Left ventricle myocardium inferior (tissue), 1 donor: ENCODE measurements at regions not wholly inside any gene's neighbourhood (a gene's known extent, or its start where the extent isn't known, plus 50 kb on each side); places are given as distances from the start of the nearest gene placed in this dataset.

Experiments
- DNase-seq: peaks from one replicate; pipeline ENCODE4 v3.0.0-alpha.2; 2020
- H3K27ac ChIP-seq: fragments of 200-600 bp; replicated peaks from 2 replicates; pipeline ENCODE4 v1.8.0; 2021
- H3K27me3 ChIP-seq: fragments of 200-600 bp; 2 replicates; pipeline ENCODE4 v1.8.0; 2021; ENCODE audit warnings: low read depth
- H3K36me3 ChIP-seq: fragments of 200-600 bp; 2 replicates; pipeline ENCODE4 v1.8.0; 2021
- H3K4me1 ChIP-seq: fragments of 200-600 bp; 2 replicates; pipeline ENCODE4 v1.8.0; 2021
- H3K4me3 ChIP-seq: fragments of 200-600 bp; 2 replicates; pipeline ENCODE4 v1.8.0; 2021; ENCODE audit warnings: mild to moderate bottlenecking, moderate library complexity
- H3K9me3 ChIP-seq: fragments of 200-600 bp; replicated peaks from 2 replicates; pipeline ENCODE4 v1.8.0; 2021
- intact Hi-C: fragments of 100-400 bp; cut with micrococcal nuclease; formaldehyde crosslinking; loops from one replicate; pipeline ENCODE4 v1.11.0; 2022
- TF ChIP-seq, protein P1 (sequence below): fragments of 200-600 bp; IDR thresholded peaks from 2 replicates; pipeline ENCODE4 v1.8.0; 2021; ENCODE audit warnings: antibody characterized with exemption, mild to moderate bottlenecking, borderline replicate concordance
- donor health status: DM: no; HTN: yes; CAD: no; lungs with severe emphysema.

GRCh38 chr7:106163257-106163656 lies 51.1 kb upstream of the SYPL1 start:
- Histone ChIP-seq H3K27me3 (no peaks in the 10 kb centered on the region), H3K9me3 (peaks cover 28% of the 10 kb centered on the region), H3K4me3 (no peak overlapping the region), H3K27ac (no peak overlapping the region), H3K36me3 (peaks cover 6% of the 10 kb centered on the region), H3K4me1 (peaks cover 19% of the 10 kb centered on the region)
- no peak for DNase-seq
- intact Hi-C loops, result no loop called here
- TF ChIP-seq, protein P1, sequence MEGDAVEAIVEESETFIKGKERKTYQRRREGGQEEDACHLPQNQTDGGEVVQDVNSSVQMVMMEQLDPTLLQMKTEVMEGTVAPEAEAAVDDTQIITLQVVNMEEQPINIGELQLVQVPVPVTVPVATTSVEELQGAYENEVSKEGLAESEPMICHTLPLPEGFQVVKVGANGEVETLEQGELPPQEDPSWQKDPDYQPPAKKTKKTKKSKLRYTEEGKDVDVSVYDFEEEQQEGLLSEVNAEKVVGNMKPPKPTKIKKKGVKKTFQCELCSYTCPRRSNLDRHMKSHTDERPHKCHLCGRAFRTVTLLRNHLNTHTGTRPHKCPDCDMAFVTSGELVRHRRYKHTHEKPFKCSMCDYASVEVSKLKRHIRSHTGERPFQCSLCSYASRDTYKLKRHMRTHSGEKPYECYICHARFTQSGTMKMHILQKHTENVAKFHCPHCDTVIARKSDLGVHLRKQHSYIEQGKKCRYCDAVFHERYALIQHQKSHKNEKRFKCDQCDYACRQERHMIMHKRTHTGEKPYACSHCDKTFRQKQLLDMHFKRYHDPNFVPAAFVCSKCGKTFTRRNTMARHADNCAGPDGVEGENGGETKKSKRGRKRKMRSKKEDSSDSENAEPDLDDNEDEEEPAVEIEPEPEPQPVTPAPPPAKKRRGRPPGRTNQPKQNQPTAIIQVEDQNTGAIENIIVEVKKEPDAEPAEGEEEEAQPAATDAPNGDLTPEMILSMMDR, result no peak
